NT2/D1 (cell line): ENCODE measurements at regions not wholly inside any gene's neighbourhood (a gene's known extent, or its start where the extent isn't known, plus 50 kb on each side); places are given as distances from the start of the nearest gene placed in this dataset.

Experiments
- YY1 ChIP-seq: IDR thresholded peaks from 2 replicates; pipeline ENCODE4 v1.6.1; 2011; ENCODE audit not compliant: insufficient read length, insufficient read depth
- ZNF274 ChIP-seq: IDR thresholded peaks from 2 replicates; pipeline ENCODE4 v1.6.1; 2011; ENCODE audit warnings: mild to moderate bottlenecking, low read depth, low read length

GRCh38 chr6:134421501-134421900 lies 103.6 kb upstream of the SGK1 start:
- TF ChIP-seq YY1 (no peak), ZNF274 (no peak)
